ENCODE measurements at regions not wholly inside any gene's neighbourhood (a gene's known extent, or its start where the extent isn't known, plus 50 kb on each side); places are given as distances from the start of the nearest gene placed in this dataset.
"Not testable (repeated sequence)": the region's sequence is repeated elsewhere in the genome, so short reads cannot be mapped to it uniquely, and the experiment has no call there.

- not testable (repeated sequence) for H4K20me1 ChIP-seq (ENCODE audit: insufficient read depth, low read length); H3K36me3 ChIP-seq (ENCODE audit: insufficient read depth, low read length); H3K4me2 ChIP-seq (ENCODE audit: low read length); H3K9me2 ChIP-seq (ENCODE audit: low read depth, low read length); H2AFZ ChIP-seq (ENCODE audit: low read length); H3K27me3 ChIP-seq (ENCODE audit: insufficient read depth, low read length); H3K9me3 ChIP-seq (ENCODE audit: low read length); H3K79me2 ChIP-seq (ENCODE audit: insufficient read depth, low read length); H3K4me1 ChIP-seq (ENCODE audit: insufficient read depth, low read length, severe bottlenecking); H3K9ac ChIP-seq (ENCODE audit: low read length); H3K4me3 ChIP-seq (ENCODE audit: low read depth, low read length, poor library complexity, severe bottlenecking); H3F3A ChIP-seq (ENCODE audit: insufficient read depth, low read length); H3K27ac ChIP-seq (ENCODE audit: low read depth, low read length, poor library complexity, severe bottlenecking)
Measured at GRCh38 chr15:34528055-34528754, 55.2 kb downstream of the GOLGA8B start.

GRCh38 chr15:34527641-34528040 lies 55.8 kb downstream of the GOLGA8B start:
- H4K20me1 ChIP-seq (ENCODE audit: insufficient read depth, low read length); H3K79me2 ChIP-seq (ENCODE audit: insufficient read depth, low read length); H3K9me2 ChIP-seq (ENCODE audit: low read depth, low read length); H3F3A ChIP-seq (ENCODE audit: insufficient read depth, low read length); H3K36me3 ChIP-seq (ENCODE audit: insufficient read depth, low read length); H3K27me3 ChIP-seq (ENCODE audit: insufficient read depth, low read length); H3K4me3 ChIP-seq (ENCODE audit: low read depth, low read length, poor library complexity, severe bottlenecking); H2AFZ ChIP-seq (ENCODE audit: low read length); H3K9me3 ChIP-seq (ENCODE audit: low read length); H3K9ac ChIP-seq (ENCODE audit: low read length); H3K27ac ChIP-seq (ENCODE audit: low read depth, low read length, poor library complexity, severe bottlenecking); H3K4me2 ChIP-seq (ENCODE audit: low read length); H3K4me1 ChIP-seq (ENCODE audit: insufficient read depth, low read length, severe bottlenecking): not testable (repeated sequence)

GRCh38 chr15:34523849-34524248 lies 59.6 kb downstream of the GOLGA8B start:
- H3K9me2 ChIP-seq (ENCODE audit: low read depth, low read length); H3K27me3 ChIP-seq (ENCODE audit: insufficient read depth, low read length); H4K20me1 ChIP-seq (ENCODE audit: insufficient read depth, low read length); H3K79me2 ChIP-seq (ENCODE audit: insufficient read depth, low read length); H3K4me2 ChIP-seq (ENCODE audit: low read length); H3K36me3 ChIP-seq (ENCODE audit: insufficient read depth, low read length); H2AFZ ChIP-seq (ENCODE audit: low read length); H3K9ac ChIP-seq (ENCODE audit: low read length); H3F3A ChIP-seq (ENCODE audit: insufficient read depth, low read length); H3K4me1 ChIP-seq (ENCODE audit: insufficient read depth, low read length, severe bottlenecking); H3K9me3 ChIP-seq (ENCODE audit: low read length); H3K27ac ChIP-seq (ENCODE audit: low read depth, low read length, poor library complexity, severe bottlenecking); H3K4me3 ChIP-seq (ENCODE audit: low read depth, low read length, poor library complexity, severe bottlenecking): not testable (repeated sequence)

- H3K9me2 ChIP-seq (ENCODE audit: low read depth, low read length); H3K79me2 ChIP-seq (ENCODE audit: insufficient read depth, low read length); H3K27me3 ChIP-seq (ENCODE audit: insufficient read depth, low read length); H3K4me1 ChIP-seq (ENCODE audit: insufficient read depth, low read length, severe bottlenecking); H3K36me3 ChIP-seq (ENCODE audit: insufficient read depth, low read length); H2AFZ ChIP-seq (ENCODE audit: low read length); H3F3A ChIP-seq (ENCODE audit: insufficient read depth, low read length); H3K27ac ChIP-seq (ENCODE audit: low read depth, low read length, poor library complexity, severe bottlenecking); H4K20me1 ChIP-seq (ENCODE audit: insufficient read depth, low read length); H3K4me2 ChIP-seq (ENCODE audit: low read length); H3K4me3 ChIP-seq (ENCODE audit: low read depth, low read length, poor library complexity, severe bottlenecking); H3K9ac ChIP-seq (ENCODE audit: low read length); H3K9me3 ChIP-seq (ENCODE audit: low read length): not testable (repeated sequence)
Measured at GRCh38 chr15:34522601-34523000, 60.9 kb downstream of the GOLGA8B start.

GRCh38 chr15:34521802-34522485 lies 61.5 kb downstream of the GOLGA8B start:
- H3K4me1 ChIP-seq (ENCODE audit: insufficient read depth, low read length, severe bottlenecking); H3K27ac ChIP-seq (ENCODE audit: low read depth, low read length, poor library complexity, severe bottlenecking); H3F3A ChIP-seq (ENCODE audit: insufficient read depth, low read length); H3K4me3 ChIP-seq (ENCODE audit: low read depth, low read length, poor library complexity, severe bottlenecking); H3K79me2 ChIP-seq (ENCODE audit: insufficient read depth, low read length); H3K9ac ChIP-seq (ENCODE audit: low read length); H3K27me3 ChIP-seq (ENCODE audit: insufficient read depth, low read length); H2AFZ ChIP-seq (ENCODE audit: low read length); H3K36me3 ChIP-seq (ENCODE audit: insufficient read depth, low read length); H3K9me2 ChIP-seq (ENCODE audit: low read depth, low read length); H4K20me1 ChIP-seq (ENCODE audit: insufficient read depth, low read length); H3K4me2 ChIP-seq (ENCODE audit: low read length); H3K9me3 ChIP-seq (ENCODE audit: low read length): not testable (repeated sequence)
